ENCODE measurements at regions not wholly inside any gene's neighbourhood (a gene's known extent, or its start where the extent isn't known, plus 50 kb on each side); places are given as distances from the start of the nearest gene placed in this dataset.

- H3K9ac ChIP-seq (ENCODE audit: control insufficient read depth, extremely low read depth, insufficient read depth, low read length), result no peak overlapping the region
These were observed 156.4 kb downstream of the URB2 start for GRCh38 chr1:229782469-229782868.

GRCh38 chr1:229784834-229785233 lies 158.8 kb downstream of the URB2 start:
- DNase-seq (ENCODE audit: low read depth, low spot score), result no peak
- Histone ChIP-seq H3K27me3 (ENCODE audit: control insufficient read depth, extremely low read depth, insufficient read depth, low read length) (peaks cover 19% of the 10 kb centered on the region), H3K9me1 (ENCODE audit: control insufficient read depth, extremely low read depth, insufficient read depth, low read length) (no peaks in the 10 kb centered on the region), H3K9me3 (ENCODE audit: control insufficient read depth, low read depth, low read length) (peaks cover 2% of the 10 kb centered on the region), H3K4me1 (ENCODE audit: control insufficient read depth, extremely low read depth, insufficient read depth, low read length) (no peaks in the 10 kb centered on the region), H3K4me2 (ENCODE audit: control insufficient read depth, extremely low read depth, insufficient read depth, low read depth, low read length) (no peak overlapping the region), H2AFZ (ENCODE audit: control insufficient read depth, low read length) (no peak overlapping the region), H3K79me2 (ENCODE audit: control insufficient read depth, insufficient read depth, low read length) (no peaks in the 10 kb centered on the region), H3K9ac (ENCODE audit: control insufficient read depth, extremely low read depth, insufficient read depth, low read length) (no peak overlapping the region), H3K36me3 (ENCODE audit: control insufficient read depth in 2 of 2, extremely low read depth in 1 of 2, insufficient read depth in 2 of 2, low read length in 2 of 2) (no peaks in the 10 kb centered on the region), H4K20me1 (ENCODE audit: control insufficient read depth, extremely low read depth, insufficient read depth, low read length) (no peaks in the 10 kb centered on the region), H3K27ac (ENCODE audit: control insufficient read depth, insufficient read depth, low read length) (no peak overlapping the region), H3K4me3 (ENCODE audit: control insufficient read depth in 2 of 3, extremely low read depth in 1 of 3, insufficient read depth in 2 of 3, low read depth in 1 of 3, low read length in 3 of 3) (no peak overlapping the region)
- dilution Hi-C loops (cut with MboI; ENCODE audit: extremely low pct_ligation_motif_present, low sequenced_read_pairs), result no loop called here
- FAIRE-seq, result no peak
- TF ChIP-seq CTCF (optimal IDR thresholded peaks at IDR 0.05 in 1 of 3, IDR thresholded peaks at IDR 0.05 in 1 of 3, conservative IDR thresholded peaks at IDR 0.05 in 1 of 3; ENCODE audit: extremely low read depth in 1 of 3, insufficient read depth in 2 of 3, low read length in 3 of 3), result peak in 1 of 3 experiments; percentile 3
- TF ChIP-seq EZH2 (IDR thresholded peaks at IDR 0.05; ENCODE audit: low read length), result no peak

More at GRCh38 chr1:229782469-229782868, 156.4 kb downstream of the URB2 start:
- Histone ChIP-seq H3K4me2 (ENCODE audit: control insufficient read depth, extremely low read depth, insufficient read depth, low read depth, low read length) (no peak overlapping the region), H3K9me1 (ENCODE audit: control insufficient read depth, extremely low read depth, insufficient read depth, low read length) (no peaks in the 10 kb centered on the region), H2AFZ (ENCODE audit: control insufficient read depth, low read length) (no peak overlapping the region), H3K9me3 (ENCODE audit: control insufficient read depth, low read depth, low read length) (no peaks in the 10 kb centered on the region), H3K27ac (ENCODE audit: control insufficient read depth, insufficient read depth, low read length) (no peak overlapping the region), H3K27me3 (ENCODE audit: control insufficient read depth, extremely low read depth, insufficient read depth, low read length) (peaks cover 19% of the 10 kb centered on the region), H3K36me3 (ENCODE audit: control insufficient read depth in 2 of 2, extremely low read depth in 1 of 2, insufficient read depth in 2 of 2, low read length in 2 of 2) (no peaks in the 10 kb centered on the region), H3K4me3 (ENCODE audit: control insufficient read depth in 2 of 3, extremely low read depth in 1 of 3, insufficient read depth in 2 of 3, low read depth in 1 of 3, low read length in 3 of 3) (no peak overlapping the region), H3K4me1 (ENCODE audit: control insufficient read depth, extremely low read depth, insufficient read depth, low read length) (no peaks in the 10 kb centered on the region), H4K20me1 (ENCODE audit: control insufficient read depth, extremely low read depth, insufficient read depth, low read length) (no peaks in the 10 kb centered on the region), H3K79me2 (ENCODE audit: control insufficient read depth, insufficient read depth, low read length) (no peaks in the 10 kb centered on the region)
- TF ChIP-seq CTCF (optimal IDR thresholded peaks at IDR 0.05 in 1 of 3, IDR thresholded peaks at IDR 0.05 in 1 of 3, conservative IDR thresholded peaks at IDR 0.05 in 1 of 3; ENCODE audit: extremely low read depth in 1 of 3, insufficient read depth in 2 of 3, low read length in 3 of 3), result no peak
- TF ChIP-seq EZH2 (IDR thresholded peaks at IDR 0.05; ENCODE audit: low read length), result no peak
- dilution Hi-C loops (cut with MboI; ENCODE audit: extremely low pct_ligation_motif_present, low sequenced_read_pairs), result no loop called here
- FAIRE-seq (no peak), DNase-seq (ENCODE audit: low read depth, low spot score) (no peak)

Data from keratinocyte (primary cell).